SKM-1 treated with dmso at 0.1 percent for 144 hours (cell line): ENCODE measurements at regions not wholly inside any gene's neighbourhood (a gene's known extent, or its start where the extent isn't known, plus 50 kb on each side); places are given as distances from the start of the nearest gene placed in this dataset.
"Not testable (repeated sequence)": the region's sequence is repeated elsewhere in the genome, so short reads cannot be mapped to it uniquely, and the experiment has no call there.

Experiments used
- DNase-seq: peaks from one replicate; lab custom pipeline; 2025; ENCODE audit not compliant: unreplicated experiment; lab: John Stamatoyannopoulos, UW

GRCh38 chr6:78500299-78501089 is 366.9 kb upstream of the IRAK1BP1 start:
- no peak for DNase-seq

- DNase-seq, result no peak
Measured at GRCh38 chr6:78502386-78502887, 364.9 kb upstream of the IRAK1BP1 start.

GRCh38 chr6:78505178-78505577 is 362.2 kb upstream of the IRAK1BP1 start:
- no peak for DNase-seq

- DNase-seq, result no peak
Measured at GRCh38 chr6:78511009-78511408, 356.3 kb upstream of the IRAK1BP1 start.

- DNase-seq, result no peak
Measured at GRCh38 chr6:78513856-78514255, 353.5 kb upstream of the IRAK1BP1 start.

GRCh38 chr6:78515271-78515670 is 352.1 kb upstream of the IRAK1BP1 start:
- DNase-seq, result no peak

GRCh38 chr6:78517399-78517798 is 350.0 kb upstream of the IRAK1BP1 start:
- DNase-seq, result no peak

- no peak for DNase-seq
Measured at GRCh38 chr6:78523622-78524021, 343.7 kb upstream of the IRAK1BP1 start.

GRCh38 chr6:78525976-78526375 is 341.4 kb upstream of the IRAK1BP1 start:
- no peak for DNase-seq

- DNase-seq, result no peak
Measured at GRCh38 chr6:78526432-78526831, 340.9 kb upstream of the IRAK1BP1 start.

GRCh38 chr6:78528926-78529325 is 338.4 kb upstream of the IRAK1BP1 start:
- DNase-seq, result no peak

- DNase-seq, result no peak
Measured at GRCh38 chr6:78530208-78530607, 337.1 kb upstream of the IRAK1BP1 start.

GRCh38 chr6:78533426-78533825 is 333.9 kb upstream of the IRAK1BP1 start:
- DNase-seq, result no peak

- no peak for DNase-seq
Measured at GRCh38 chr6:78533876-78534275, 333.5 kb upstream of the IRAK1BP1 start.

- no peak for DNase-seq
Measured at GRCh38 chr6:78538002-78538401, 329.3 kb upstream of the IRAK1BP1 start.

- DNase-seq, result not testable (repeated sequence)
Measured at GRCh38 chr6:78547636-78548035, 319.7 kb upstream of the IRAK1BP1 start.

GRCh38 chr6:78551361-78551760 is 316.0 kb upstream of the IRAK1BP1 start:
- DNase-seq, result no peak

GRCh38 chr6:78552435-78552834 is 314.9 kb upstream of the IRAK1BP1 start:
- no peak for DNase-seq

- DNase-seq, result no peak
Measured at GRCh38 chr6:78554341-78554740, 313.0 kb upstream of the IRAK1BP1 start.

GRCh38 chr6:78559056-78559455 is 308.3 kb upstream of the IRAK1BP1 start:
- DNase-seq, result no peak

GRCh38 chr6:78561015-78561414 is 306.3 kb upstream of the IRAK1BP1 start:
- DNase-seq, result no peak

- no peak for DNase-seq
Measured at GRCh38 chr6:78565997-78566396, 301.4 kb upstream of the IRAK1BP1 start.

- DNase-seq, result no peak
Measured at GRCh38 chr6:78570044-78570443, 297.3 kb upstream of the IRAK1BP1 start.
